RKO (cell line): ENCODE measurements at regions not wholly inside any gene's neighbourhood (a gene's known extent, or its start where the extent isn't known, plus 50 kb on each side); places are given as distances from the start of the nearest gene placed in this dataset.
"Not testable (repeated sequence)": the region's sequence is repeated elsewhere in the genome, so short reads cannot be mapped to it uniquely, and the experiment has no call there.

ENCODE experiments used
- DNase-seq: peaks from one replicate; pipeline ENCODE4 v3.0.0-alpha.2; 2016; ENCODE audit warnings: low spot score

- no peak for DNase-seq
Observed at GRCh38 chr2:239818531-239819011, 206.6 kb downstream of the NDUFA10 start.

GRCh38 chr2:239818086-239818485 is 207.1 kb downstream of the NDUFA10 start:
- DNase-seq, result no peak

- DNase-seq, result not testable (repeated sequence)
Observed at GRCh38 chr2:239817468-239818031, 207.6 kb downstream of the NDUFA10 start.

- no peak for DNase-seq
Observed at GRCh38 chr2:239816576-239817467, 208.3 kb downstream of the NDUFA10 start.

- DNase-seq, result no peak
Observed at GRCh38 chr2:239815671-239816070, 209.5 kb downstream of the NDUFA10 start.

GRCh38 chr2:239814861-239815601 is 210.1 kb downstream of the NDUFA10 start:
- no peak for DNase-seq

- no peak for DNase-seq
Observed at GRCh38 chr2:239814116-239814860, 210.9 kb downstream of the NDUFA10 start.

GRCh38 chr2:239813261-239814115 is 211.7 kb downstream of the NDUFA10 start:
- no peak for DNase-seq

GRCh38 chr2:239811806-239812560 is 213.2 kb downstream of the NDUFA10 start:
- no peak for DNase-seq

GRCh38 chr2:239811111-239811781 is 213.9 kb downstream of the NDUFA10 start:
- no peak for DNase-seq

GRCh38 chr2:239809391-239809790 is 215.8 kb downstream of the NDUFA10 start:
- DNase-seq, result no peak

GRCh38 chr2:239807568-239807967 is 217.6 kb downstream of the NDUFA10 start:
- DNase-seq, result no peak

GRCh38 chr2:239806758-239807434 is 218.2 kb downstream of the NDUFA10 start:
- DNase-seq, result no peak

GRCh38 chr2:239806276-239806675 is 218.9 kb downstream of the NDUFA10 start:
- no peak for DNase-seq

- DNase-seq, result no peak
Observed at GRCh38 chr2:239805414-239805813, 219.7 kb downstream of the NDUFA10 start.

GRCh38 chr2:239805043-239805329 is 220.2 kb downstream of the NDUFA10 start:
- DNase-seq, result no peak

- DNase-seq, result no peak
Observed at GRCh38 chr2:239804161-239805042, 220.7 kb downstream of the NDUFA10 start.

- no peak for DNase-seq
Observed at GRCh38 chr2:239803766-239804115, 221.4 kb downstream of the NDUFA10 start.
